ENCODE measurements at regions not wholly inside any gene's neighbourhood (a gene's known extent, or its start where the extent isn't known, plus 50 kb on each side); places are given as distances from the start of the nearest gene placed in this dataset.

DNA sequence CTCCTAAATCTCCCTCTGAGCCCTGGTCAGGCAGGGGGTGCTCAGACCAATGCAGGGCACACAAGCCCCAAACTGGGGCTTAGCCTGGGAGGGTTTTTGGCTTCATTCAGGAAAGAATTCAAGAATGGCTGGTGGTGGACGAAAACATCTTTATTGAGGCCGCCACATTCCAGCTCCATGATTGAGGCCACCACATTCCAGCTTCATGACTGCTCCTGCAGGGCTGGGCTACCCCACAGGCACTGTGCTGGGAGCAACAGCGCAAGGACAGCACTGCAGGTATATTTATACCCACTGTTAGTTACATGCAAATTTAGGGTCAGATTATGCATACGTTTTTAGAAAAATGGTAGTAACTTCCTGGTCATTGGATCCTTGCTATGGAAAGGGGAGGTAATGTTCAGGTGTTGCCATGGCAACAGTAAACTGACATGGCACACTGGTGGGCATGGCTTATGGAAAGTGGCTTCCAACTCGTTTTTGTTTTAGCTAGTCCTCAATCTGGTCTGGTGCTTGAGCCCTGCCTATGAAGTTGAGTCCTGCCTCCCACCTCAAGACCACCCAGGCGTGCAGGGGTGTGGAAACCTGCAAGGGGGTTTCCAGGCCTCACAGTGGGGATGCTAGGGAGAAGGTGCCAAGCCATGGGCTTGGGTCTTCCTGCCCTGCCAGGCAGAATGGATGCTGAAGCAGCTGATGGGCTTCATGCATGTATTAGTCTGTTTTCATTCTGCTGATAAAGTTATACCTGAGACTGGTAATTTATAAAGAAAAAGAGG is 348.7 kb upstream of the AJAP1 start:
- TF ChIP-seq CTCF (IDR thresholded peaks at IDR 0.05) = no peak
- TF ChIP-seq POLR2A (IDR thresholded peaks at IDR 0.05) = no peak
- no peak for TF ChIP-seq EP300 (IDR thresholded peaks at IDR 0.05)

Data from tibial nerve (tissue), 4 donors.